HEK293 (cell line): ENCODE measurements at regions not wholly inside any gene's neighbourhood (a gene's known extent, or its start where the extent isn't known, plus 50 kb on each side); places are given as distances from the start of the nearest gene placed in this dataset.

Source experiments
- CTCF ChIA-PET: fragments of 350-600 bp; formaldehyde crosslinking; extraction: SDS; loops from one replicate; lab custom pipeline; 2021; ENCODE audit warnings: antibody characterized with exemption; lab: Yijun Ruan, JAX
- POLR2A ChIA-PET: fragments of 300-600 bp; formaldehyde crosslinking; extraction: SDS; loops from one replicate; lab custom pipeline; 2020; ENCODE audit warnings: antibody characterized with exemption, inconsistent platforms; lab: Yijun Ruan, JAX
- H3K27ac ChIP-seq: fragments of 200-500 bp; sonication (Bioruptor generic); 2 replicates; pipeline ENCODE4 v1.5.1; 2014; ENCODE audit warnings: low read depth, low read length, control low read depth, inconsistent platforms; ENCODE audit errors: extremely low read depth
- H3K36me3 ChIP-seq, 2 experiments: fragments of 200-500 bp in 1 of 2; sonication (Bioruptor generic) in 1 of 2; 1 replicate in 1 of 2; 2 replicates in 1 of 2; pipeline ENCODE4 v1.5.1; 2014 to 2017; ENCODE audit warnings: inconsistent platforms in 2 of 2, low read length in 2 of 2; ENCODE audit not compliant: control insufficient read depth in 2 of 2, insufficient read depth in 1 of 2
- H3K4me1 ChIP-seq: fragments of 200-500 bp; sonication (Bioruptor generic); 2 replicates; pipeline ENCODE4 v1.5.1; 2014; ENCODE audit warnings: mild to moderate bottlenecking, low read length, inconsistent platforms; ENCODE audit not compliant: control insufficient read depth, insufficient read depth
- H3K4me3 ChIP-seq: 2 replicates; pipeline ENCODE4 v1.5.1; 2011; ENCODE audit warnings: low read depth, mild to moderate bottlenecking, control low read depth, low read length, moderate library complexity
- H3K9me3 ChIP-seq: fragments of 200-500 bp; sonication (Bioruptor generic); 2 replicates; pipeline ENCODE4 v1.5.1; 2014; ENCODE audit warnings: low read depth, low read length, inconsistent platforms; ENCODE audit not compliant: control insufficient read depth, insufficient read depth
- AEBP2 ChIP-seq: fragments of 450-650 bp; formaldehyde crosslinking; IDR thresholded peaks from 2 replicates; pipeline ENCODE4 v1.5.1; 2016; ENCODE audit warnings: missing biosample characterization, missing genetic modification characterization, borderline replicate concordance
- GLIS2 ChIP-seq: fragments of 450-650 bp; formaldehyde crosslinking; IDR thresholded peaks from 2 replicates; pipeline ENCODE4 v1.5.1; 2016; ENCODE audit warnings: missing biosample characterization, missing genetic modification characterization
- SALL2 ChIP-seq: fragments of 450-650 bp; formaldehyde crosslinking; IDR thresholded peaks from 2 replicates; pipeline ENCODE4 v1.5.0; 2017; ENCODE audit warnings: missing biosample characterization, mild to moderate bottlenecking, missing genetic modification characterization, borderline replicate concordance
- SP2 ChIP-seq: fragments of 450-650 bp; formaldehyde crosslinking; IDR thresholded peaks from 2 replicates; pipeline ENCODE4 v1.5.1; 2016; ENCODE audit warnings: missing biosample characterization, missing genetic modification characterization
- SP7 ChIP-seq: fragments of 450-650 bp; formaldehyde crosslinking; IDR thresholded peaks from 2 replicates; pipeline ENCODE4 v1.5.1; 2016; ENCODE audit warnings: missing biosample characterization, missing genetic modification characterization
- TCF7L2 ChIP-seq: IDR thresholded peaks from 2 replicates; pipeline ENCODE4 v1.6.1; 2011; ENCODE audit warnings: low read depth, mild to moderate bottlenecking, inconsistent platforms, low read length, moderate library complexity, borderline replicate concordance
- ZBTB48 ChIP-seq: fragments of 450-650 bp; formaldehyde crosslinking; IDR thresholded peaks from 2 replicates; pipeline ENCODE4 v1.5.1; 2016; ENCODE audit warnings: missing biosample characterization, missing genetic modification characterization
- ZNF112 ChIP-seq: fragments of 450-650 bp; formaldehyde crosslinking; IDR thresholded peaks from 2 replicates; pipeline ENCODE4 v1.5.0; 2017; ENCODE audit warnings: missing biosample characterization, missing genetic modification characterization
- ZNF18 ChIP-seq: fragments of 450-650 bp; formaldehyde crosslinking; IDR thresholded peaks from 2 replicates; pipeline ENCODE4 v1.5.1; 2016; ENCODE audit warnings: missing biosample characterization, missing genetic modification characterization
- ZNF221 ChIP-seq: fragments of 450-650 bp; formaldehyde crosslinking; IDR thresholded peaks from 2 replicates; pipeline ENCODE4 v1.5.1; 2017; ENCODE audit warnings: missing biosample characterization, missing genetic modification characterization, borderline replicate concordance
- ZNF24 ChIP-seq: fragments of 450-650 bp; formaldehyde crosslinking; IDR thresholded peaks from 2 replicates; pipeline ENCODE4 v1.5.1; 2016; ENCODE audit warnings: missing biosample characterization, missing genetic modification characterization
- ZNF26 ChIP-seq: fragments of 450-650 bp; formaldehyde crosslinking; IDR thresholded peaks from 2 replicates; pipeline ENCODE4 v1.5.1; 2016; ENCODE audit warnings: missing biosample characterization, missing genetic modification characterization
- ZNF433 ChIP-seq: fragments of 450-650 bp; formaldehyde crosslinking; IDR thresholded peaks from 2 replicates; pipeline ENCODE4 v1.5.1; 2016; ENCODE audit warnings: missing biosample characterization, missing genetic modification characterization, low read depth
- ZNF514 ChIP-seq: fragments of 450-650 bp; formaldehyde crosslinking; IDR thresholded peaks from 2 replicates; pipeline ENCODE4 v1.5.1; 2016; ENCODE audit warnings: missing biosample characterization, missing genetic modification characterization
- ZNF585B ChIP-seq: fragments of 450-650 bp; formaldehyde crosslinking; IDR thresholded peaks from 2 replicates; pipeline ENCODE4 v1.5.1; 2016; ENCODE audit warnings: missing biosample characterization, missing genetic modification characterization
- TF ChIP-seq, protein P1 (sequence below): fragments of 450-650 bp; formaldehyde crosslinking; optimal IDR thresholded peaks from 2 replicates; pipeline ENCODE3; 2016; ENCODE audit warnings: missing biosample characterization, mild to moderate bottlenecking, missing genetic modification characterization
- TF ChIP-seq, protein P2 (sequence below): fragments of 450-650 bp; formaldehyde crosslinking; IDR thresholded peaks from 2 replicates; pipeline ENCODE4 v1.5.1; 2016; ENCODE audit warnings: missing biosample characterization, missing genetic modification characterization, borderline replicate concordance

DNA sequence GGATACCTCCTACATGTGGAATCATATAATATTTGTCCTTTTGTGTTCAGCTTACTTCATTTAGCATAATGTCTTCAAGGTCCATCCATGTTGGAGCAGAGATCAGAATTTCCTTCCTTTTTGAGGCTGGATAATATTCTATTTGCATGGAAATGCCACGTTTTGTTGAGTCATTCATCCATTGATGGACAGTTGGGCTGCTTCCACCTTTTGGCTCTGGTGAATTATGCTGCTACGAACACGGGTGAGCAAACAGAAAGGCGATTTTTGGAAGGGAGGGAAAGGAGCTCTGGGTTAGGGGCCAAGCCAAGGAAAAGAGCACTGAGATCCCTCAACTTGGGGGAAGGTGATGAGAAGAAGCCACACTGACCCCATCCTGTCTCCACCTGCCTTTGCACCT, 260.5 kb downstream of the TNS1 start (continued):
- TF ChIP-seq ZNF514 (tag by site-specific recombination) (no peak), ZNF26 (no peak), TCF7L2 (no peak)

DNA sequence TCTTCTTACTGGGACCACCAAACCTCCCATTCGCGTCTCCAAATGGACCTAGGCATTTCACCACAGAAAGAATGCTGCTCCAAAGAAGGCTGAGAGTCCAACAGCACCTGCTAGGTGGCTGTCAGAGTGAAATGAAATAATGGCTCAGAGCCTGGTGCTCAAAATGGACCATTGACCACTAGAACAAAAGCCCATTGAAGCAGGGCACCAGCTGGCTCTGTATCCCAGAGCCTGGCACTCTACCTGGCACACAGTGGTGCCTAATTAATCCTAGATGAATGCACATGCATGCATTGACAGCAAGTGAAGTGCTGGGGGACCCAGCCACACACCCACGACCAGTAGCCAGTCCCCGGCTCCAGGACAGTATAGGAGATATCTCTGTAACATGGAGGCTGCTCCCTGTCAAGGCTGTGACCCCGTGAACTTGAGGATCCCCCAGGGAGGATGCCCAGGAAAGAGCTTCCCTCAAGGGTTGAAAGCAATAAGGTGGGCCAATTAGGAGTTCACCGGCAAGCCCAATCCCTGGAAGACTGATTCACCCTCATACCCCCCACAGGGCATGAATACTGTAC, 261.3 kb downstream of the TNS1 start:
- Histone ChIP-seq H3K9me3 (no peaks in the 10 kb centered on the region), H3K4me1 (no peaks in the 10 kb centered on the region), H3K27ac (no peak overlapping the region), H3K4me3 (no peak overlapping the region), H3K36me3 (no peaks in the 10 kb centered on the region)
- TF ChIP-seq SP2 (tag by site-specific recombination) (no peak), SP7 (no peak), ZNF585B (no peak), GLIS2 (no peak), ZNF112 (tag by site-specific recombination) (no peak), ZNF221 (no peak), ZNF24 (tag by site-specific recombination) (no peak), ZNF433 (tag by site-specific recombination) (no peak), ZNF18 (tag by site-specific recombination) (no peak), ZBTB48 (tag by site-specific recombination) (no peak), SALL2 (tag by site-specific recombination) (no peak), AEBP2 (tag by site-specific recombination) (no peak)
- TF ChIP-seq, protein P1, sequence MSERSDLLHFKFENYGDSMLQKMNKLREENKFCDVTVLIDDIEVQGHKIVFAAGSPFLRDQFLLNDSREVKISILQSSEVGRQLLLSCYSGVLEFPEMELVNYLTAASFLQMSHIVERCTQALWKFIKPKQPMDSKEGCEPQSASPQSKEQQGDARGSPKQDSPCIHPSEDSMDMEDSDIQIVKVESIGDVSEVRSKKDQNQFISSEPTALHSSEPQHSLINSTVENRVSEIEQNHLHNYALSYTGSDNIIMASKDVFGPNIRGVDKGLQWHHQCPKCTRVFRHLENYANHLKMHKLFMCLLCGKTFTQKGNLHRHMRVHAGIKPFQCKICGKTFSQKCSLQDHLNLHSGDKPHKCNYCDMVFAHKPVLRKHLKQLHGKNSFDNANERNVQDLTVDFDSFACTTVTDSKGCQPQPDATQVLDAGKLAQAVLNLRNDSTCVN (tag by site-specific recombination): no peak
- TF ChIP-seq, protein P2, sequence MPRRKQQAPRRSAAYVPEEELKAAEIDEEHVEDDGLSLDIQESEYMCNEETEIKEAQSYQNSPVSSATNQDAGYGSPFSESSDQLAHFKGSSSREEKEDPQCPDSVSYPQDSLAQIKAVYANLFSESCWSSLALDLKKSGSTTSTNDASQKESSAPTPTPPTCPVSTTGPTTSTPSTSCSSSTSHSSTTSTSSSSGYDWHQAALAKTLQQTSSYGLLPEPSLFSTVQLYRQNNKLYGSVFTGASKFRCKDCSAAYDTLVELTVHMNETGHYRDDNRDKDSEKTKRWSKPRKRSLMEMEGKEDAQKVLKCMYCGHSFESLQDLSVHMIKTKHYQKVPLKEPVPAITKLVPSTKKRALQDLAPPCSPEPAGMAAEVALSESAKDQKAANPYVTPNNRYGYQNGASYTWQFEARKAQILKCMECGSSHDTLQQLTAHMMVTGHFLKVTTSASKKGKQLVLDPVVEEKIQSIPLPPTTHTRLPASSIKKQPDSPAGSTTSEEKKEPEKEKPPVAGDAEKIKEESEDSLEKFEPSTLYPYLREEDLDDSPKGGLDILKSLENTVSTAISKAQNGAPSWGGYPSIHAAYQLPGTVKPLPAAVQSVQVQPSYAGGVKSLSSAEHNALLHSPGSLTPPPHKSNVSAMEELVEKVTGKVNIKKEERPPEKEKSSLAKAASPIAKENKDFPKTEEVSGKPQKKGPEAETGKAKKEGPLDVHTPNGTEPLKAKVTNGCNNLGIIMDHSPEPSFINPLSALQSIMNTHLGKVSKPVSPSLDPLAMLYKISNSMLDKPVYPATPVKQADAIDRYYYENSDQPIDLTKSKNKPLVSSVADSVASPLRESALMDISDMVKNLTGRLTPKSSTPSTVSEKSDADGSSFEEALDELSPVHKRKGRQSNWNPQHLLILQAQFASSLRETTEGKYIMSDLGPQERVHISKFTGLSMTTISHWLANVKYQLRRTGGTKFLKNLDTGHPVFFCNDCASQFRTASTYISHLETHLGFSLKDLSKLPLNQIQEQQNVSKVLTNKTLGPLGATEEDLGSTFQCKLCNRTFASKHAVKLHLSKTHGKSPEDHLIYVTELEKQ: no peak
- POLR2A ChIA-PET: no interaction called here
- CTCF ChIA-PET: no interaction called here
